CD14-positive monocyte (primary cell): ENCODE measurements at regions not wholly inside any gene's neighbourhood (a gene's known extent, or its start where the extent isn't known, plus 50 kb on each side); places are given as distances from the start of the nearest gene placed in this dataset.

ENCODE experiments used
- DNase-seq, 3 donors: peaks; one replicate each; pipeline ENCODE4 v3.0.0-alpha.2; 2011 to 2022
- H2AFZ ChIP-seq: 2 replicates; pipeline ENCODE4 v1.6.0; 2012; ENCODE audit warnings: mild to moderate bottlenecking, low read depth, low read length, inconsistent platforms; ENCODE audit not compliant: insufficient read depth, poor library complexity, severe bottlenecking
- H3K27ac ChIP-seq, 2 donors: 1 replicate in 1 of 2; 2 replicates in 1 of 2; pipeline ENCODE4 v1.5.1; 2012 to 2013; ENCODE audit warnings: low read length in 2 of 2, control low read depth in 1 of 2, inconsistent platforms in 1 of 2, low read depth in 1 of 2, mild to moderate bottlenecking in 1 of 2
- H3K27me3 ChIP-seq, 2 donors: one replicate each; pipeline versions ENCODE4 v1.6.0 to v1.6.1; 2011 to 2013; ENCODE audit warnings: low read length in 2 of 2; ENCODE audit not compliant: control insufficient read depth in 2 of 2, insufficient read depth in 2 of 2
- H3K36me3 ChIP-seq, 2 donors: replicated peaks in 1 of 2; 1 replicate in 1 of 2; 2 replicates in 1 of 2; pipeline versions ENCODE4 v1.5.1 to v1.6.1; 2012 to 2013; ENCODE audit warnings: low read length in 2 of 2, control low read depth in 1 of 2, inconsistent platforms in 1 of 2, mild to moderate bottlenecking in 1 of 2; ENCODE audit not compliant: insufficient read depth in 2 of 2, control insufficient read depth in 1 of 2
- H3K4me1 ChIP-seq, 2 donors: 1 replicate in 1 of 2; 2 replicates in 1 of 2; pipeline versions ENCODE4 v1.5.1 to v1.6.1; 2012 to 2013; ENCODE audit warnings: low read length in 2 of 2, control low read depth in 1 of 2, inconsistent platforms in 1 of 2, mild to moderate bottlenecking in 1 of 2, moderate library complexity in 1 of 2; ENCODE audit not compliant: insufficient read depth in 2 of 2, control insufficient read depth in 1 of 2
- H3K4me2 ChIP-seq: replicated peaks from 2 replicates; pipeline ENCODE3; 2012; ENCODE audit warnings: low read length, moderate library complexity, mild to moderate bottlenecking; ENCODE audit not compliant: poor library complexity, severe bottlenecking; ENCODE audit errors: extremely low read depth
- H3K4me3 ChIP-seq, 3 experiments: fragments of 200-600 bp in 1 of 3; sonication (generic) in 1 of 3; replicated peaks in 1 of 3; 1 replicate in 2 of 3; 2 replicates in 1 of 3; pipeline ENCODE4 v1.5.1; 2011 to 2013; ENCODE audit warnings: low read length in 3 of 3, mild to moderate bottlenecking in 3 of 3, control low read depth in 2 of 3, low read depth in 2 of 3, inconsistent platforms in 1 of 3, moderate library complexity in 1 of 3
- H3K79me2 ChIP-seq: 2 replicates; pipeline ENCODE4 v1.6.0; 2012; ENCODE audit warnings: mild to moderate bottlenecking, control low read depth, inconsistent platforms, low read length, moderate library complexity; ENCODE audit not compliant: insufficient read depth
- H3K9ac ChIP-seq: 2 replicates; pipeline ENCODE4 v1.6.0; 2017; ENCODE audit warnings: low read length, mild to moderate bottlenecking; ENCODE audit not compliant: insufficient read depth, poor library complexity, severe bottlenecking
- H3K9me3 ChIP-seq, 2 donors: replicated peaks in 1 of 2; 1 replicate in 1 of 2; 2 replicates in 1 of 2; pipeline versions ENCODE4 v1.5.1 to v1.6.1; 2012 to 2013; ENCODE audit warnings: low read length in 2 of 2, control low read depth in 1 of 2; ENCODE audit not compliant: control insufficient read depth in 1 of 2, insufficient read depth in 1 of 2
- H4K20me1 ChIP-seq: 2 replicates; pipeline ENCODE4 v1.6.0; 2012; ENCODE audit warnings: mild to moderate bottlenecking, low read length, control low read depth, moderate library complexity; ENCODE audit not compliant: insufficient read depth
- H3K27ac Mint-ChIP-seq, 7 donors: one replicate each; pipeline ENCODE4 v1.8.0; 2020; ENCODE audit warnings: mild to moderate bottlenecking in 7 of 7, mixed read lengths in 7 of 7, moderate library complexity in 6 of 7, inconsistent platforms in 2 of 7
- H3K27me3 Mint-ChIP-seq, 3 donors: one replicate each; pipeline ENCODE4 v1.8.0; 2021 to 2022; ENCODE audit warnings: low read depth in 3 of 3, mild to moderate bottlenecking in 3 of 3, mixed read lengths in 3 of 3, moderate library complexity in 3 of 3, inconsistent platforms in 1 of 3
- H3K36me3 Mint-ChIP-seq, 2 donors: one replicate each; pipeline ENCODE4 v1.8.0; 2020; ENCODE audit warnings: mixed read lengths in 2 of 2, inconsistent platforms in 1 of 2, mild to moderate bottlenecking in 1 of 2
- H3K4me1 Mint-ChIP-seq: one replicate; pipeline ENCODE4 v1.8.0; 2020; ENCODE audit warnings: mild to moderate bottlenecking, mixed read lengths
- H3K4me3 Mint-ChIP-seq, 2 donors: one replicate each; pipeline ENCODE4 v1.8.0; 2020; ENCODE audit warnings: mild to moderate bottlenecking in 2 of 2, mixed read lengths in 2 of 2, moderate library complexity in 1 of 2
- H3K9me3 Mint-ChIP-seq, 7 donors: one replicate each; pipeline ENCODE4 v1.8.0; 2020 to 2022; ENCODE audit warnings: mixed read lengths in 7 of 7, mild to moderate bottlenecking in 6 of 7, moderate library complexity in 6 of 7, inconsistent platforms in 2 of 7
- WGBS: methylation state at CpG from one replicate; pipeline ENCODE4 v1.1.5; 2013; ENCODE audit warnings: missing lambda C conversion rate; ENCODE audit not compliant: insufficient coverage; 5-methylcytosine and 5-hydroxymethylcytosine counted together
- intact Hi-C, 2 donors: fragments of 100-400 bp; cut with micrococcal nuclease; formaldehyde crosslinking; loops; one replicate each; pipeline versions ENCODE4 v1.15.0 to v1.15.1; 2023
- TF ChIP-seq, protein P1 (sequence below): fragments of 200-600 bp; IDR thresholded peaks from one replicate; pipeline ENCODE4 v1.8.0; 2022; ENCODE audit warnings: antibody characterized with exemption, mild to moderate bottlenecking

DNA sequence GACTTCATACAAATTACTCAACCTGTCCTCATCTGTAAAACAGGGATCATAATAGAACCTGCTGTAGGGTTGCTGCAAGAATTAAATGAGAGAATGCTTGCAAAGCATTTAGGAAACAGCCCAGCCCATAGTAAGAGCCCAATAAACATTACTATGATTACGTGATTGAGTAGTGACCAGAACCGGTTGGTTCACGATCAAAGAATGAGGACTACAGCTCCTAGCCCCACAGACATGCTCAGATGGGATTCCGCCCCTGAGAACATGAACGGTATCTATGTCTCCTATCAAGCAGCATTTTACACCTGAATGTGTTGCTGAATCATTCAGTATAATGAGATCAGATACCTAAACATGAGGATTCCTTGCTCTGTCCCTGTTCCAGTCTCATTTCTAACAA, 104.8 kb upstream of the ZNF648 start:
- Mint-ChIP-seq H3K27me3 (peaks cover 0 to 3% (median 0%) of the 10 kb centered on the region in 3 donors), H3K4me3 (no peak overlapping the region), H3K4me1 (peaks cover 28% of the 10 kb centered on the region), H3K9me3 (peaks cover 0 to 1% (median 0%) of the 10 kb centered on the region in 7 donors), H3K27ac (no peak overlapping the region), H3K36me3 (peaks cover 0 to 1% of the 10 kb centered on the region in 2 donors)
- no peak for DNase-seq
- peaks cover 26 to 29% of the 10 kb centered on the region in 2 donors for H3K4me1 ChIP-seq
- no peak overlapping the region for H3K4me2 ChIP-seq
- no peak overlapping the region for H3K9ac ChIP-seq
- H3K4me3 ChIP-seq = no peak overlapping the region
- no peaks in the 10 kb centered on the region for H3K27me3 ChIP-seq
- no peak overlapping the region for H3K27ac ChIP-seq
- no peaks in the 10 kb centered on the region for H3K36me3 ChIP-seq
- H3K79me2 ChIP-seq = no peaks in the 10 kb centered on the region
- intact Hi-C loops = no loop called here
- H2AFZ ChIP-seq = no peak overlapping the region
- TF ChIP-seq, protein P1, sequence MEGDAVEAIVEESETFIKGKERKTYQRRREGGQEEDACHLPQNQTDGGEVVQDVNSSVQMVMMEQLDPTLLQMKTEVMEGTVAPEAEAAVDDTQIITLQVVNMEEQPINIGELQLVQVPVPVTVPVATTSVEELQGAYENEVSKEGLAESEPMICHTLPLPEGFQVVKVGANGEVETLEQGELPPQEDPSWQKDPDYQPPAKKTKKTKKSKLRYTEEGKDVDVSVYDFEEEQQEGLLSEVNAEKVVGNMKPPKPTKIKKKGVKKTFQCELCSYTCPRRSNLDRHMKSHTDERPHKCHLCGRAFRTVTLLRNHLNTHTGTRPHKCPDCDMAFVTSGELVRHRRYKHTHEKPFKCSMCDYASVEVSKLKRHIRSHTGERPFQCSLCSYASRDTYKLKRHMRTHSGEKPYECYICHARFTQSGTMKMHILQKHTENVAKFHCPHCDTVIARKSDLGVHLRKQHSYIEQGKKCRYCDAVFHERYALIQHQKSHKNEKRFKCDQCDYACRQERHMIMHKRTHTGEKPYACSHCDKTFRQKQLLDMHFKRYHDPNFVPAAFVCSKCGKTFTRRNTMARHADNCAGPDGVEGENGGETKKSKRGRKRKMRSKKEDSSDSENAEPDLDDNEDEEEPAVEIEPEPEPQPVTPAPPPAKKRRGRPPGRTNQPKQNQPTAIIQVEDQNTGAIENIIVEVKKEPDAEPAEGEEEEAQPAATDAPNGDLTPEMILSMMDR = no peak
- WGBS = 100% methylated on average over 2 of the region's 5 CpGs
- no peaks in the 10 kb centered on the region for H4K20me1 ChIP-seq
- no peaks in the 10 kb centered on the region for H3K9me3 ChIP-seq

DNA sequence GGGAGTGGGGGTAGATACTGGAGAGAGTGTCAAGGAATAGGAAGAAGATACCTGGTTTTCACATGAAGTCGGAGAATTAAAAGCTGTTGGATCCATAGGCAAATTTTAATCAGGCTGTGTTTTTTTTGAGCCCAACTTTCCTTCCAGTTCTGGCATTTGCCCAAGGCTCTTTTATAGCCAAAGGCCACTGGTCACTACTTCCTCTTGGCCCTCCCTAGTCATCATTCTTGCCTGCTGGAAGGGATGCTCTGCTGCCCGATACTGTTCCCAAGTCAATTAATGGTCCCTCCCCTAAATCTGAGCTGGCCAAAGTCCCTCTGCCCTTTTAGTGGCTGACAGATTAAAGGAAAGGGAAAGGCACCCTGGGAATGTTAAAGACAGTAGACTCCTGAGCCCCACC, 102.8 kb upstream of the ZNF648 start:
- H3K27ac ChIP-seq = no peak overlapping the region
- intact Hi-C loops = no loop called here
- TF ChIP-seq, protein P1 = no peak

More for the DNA sequence above, 102.8 kb upstream of the ZNF648 start:
- H2AFZ ChIP-seq = no peak overlapping the region
- Mint-ChIP-seq H3K27me3 (peaks cover 0 to 3% (median 0%) of the 10 kb centered on the region in 3 donors), H3K36me3 (peaks cover 0 to 1% of the 10 kb centered on the region in 2 donors), H3K9me3 (peaks cover 5 to 15% (median 11%) of the 10 kb centered on the region in 7 donors), H3K27ac (peak overlapping the region in 1 of 7 donors; percentile 9), H3K4me1 (peaks cover 10% of the 10 kb centered on the region), H3K4me3 (no peak overlapping the region)
- no peak overlapping the region for H3K4me3 ChIP-seq
- H3K36me3 ChIP-seq = no peaks in the 10 kb centered on the region
- no peaks in the 10 kb centered on the region for H3K27me3 ChIP-seq
- H3K4me1 ChIP-seq = peaks cover 6 to 9% of the 10 kb centered on the region in 2 donors
- peaks cover 0 to 9% of the 10 kb centered on the region in 2 donors for H3K9me3 ChIP-seq
- H4K20me1 ChIP-seq = no peaks in the 10 kb centered on the region
- WGBS = 100% methylated on average over 1 of the region's 2 CpGs
- no peaks in the 10 kb centered on the region for H3K79me2 ChIP-seq
- DNase-seq = no peak
- no peak overlapping the region for H3K4me2 ChIP-seq
- no peak overlapping the region for H3K9ac ChIP-seq
